ENCODE measurements at regions not wholly inside any gene's neighbourhood (a gene's known extent, or its start where the extent isn't known, plus 50 kb on each side); places are given as distances from the start of the nearest gene placed in this dataset.

GRCh38 chr10:112030431-112030830, 153.1 kb downstream of the GPAM start:
- TF ChIP-seq ZNF768 (tag by site-specific recombination; IDR thresholded peaks at IDR 0.05) = no peak
- no peak for TF ChIP-seq ZNF76 (tag by site-specific recombination; IDR thresholded peaks at IDR 0.05; ENCODE audit: borderline replicate concordance, low read depth)
- TF ChIP-seq ZSCAN16 (tag by site-specific recombination; IDR thresholded peaks at IDR 0.05) = no peak

Data from HEK293 (cell line).